HepG2 (cell line): ENCODE measurements at regions not wholly inside any gene's neighbourhood (a gene's known extent, or its start where the extent isn't known, plus 50 kb on each side); places are given as distances from the start of the nearest gene placed in this dataset.

Experiments used
- ATAC-seq: fragments of 200-7000 bp; cut with Tn5 transposase; 3 replicates; pipeline ENCODE4 v1.9.1; 2020; ENCODE audit warnings: mild to moderate bottlenecking, moderate library complexity
- BruUV-seq: library from RNA; stranded (reverse); fragments of 400-500 nt; replicated peaks from 2 replicates; lab custom pipeline; 2021; lab: Mats Ljungman, UMichigan
- CTCF ChIA-PET: fragments of 300-600 bp; formaldehyde crosslinking; extraction: SDS; loops from one replicate; lab custom pipeline; 2021; ENCODE audit warnings: low total read pairs, inconsistent platforms, low intra/inter-chr PET ratio; lab: Yijun Ruan, JAX
- POLR2A ChIA-PET: fragments of 350-600 bp; sonication (Branson Sonifier 250); formaldehyde crosslinking; loops from one replicate; lab custom pipeline; 2020; ENCODE audit warnings: antibody characterized with exemption, inconsistent platforms; lab: Yijun Ruan, JAX
- DNase-seq: peaks from one replicate; pipeline ENCODE4 v3.0.0-alpha.2; 2015; ENCODE audit warnings: low spot score
- FAIRE-seq: peaks from 3 replicates; lab custom pipeline; 2011; peaks lifted over from hg19 to GRCh38; lab: Jason Lieb, UNC
- H2AFZ ChIP-seq: one replicate; pipeline ENCODE4 v1.6.1; 2011; ENCODE audit warnings: low read length, inconsistent platforms
- H3K27ac ChIP-seq: fragments of 300-600 bp; 3 replicates; pipeline ENCODE4 v1.8.0; 2011; ENCODE audit warnings: mixed run types, mild to moderate bottlenecking, mixed read lengths, low read length, inconsistent platforms; ENCODE audit not compliant: insufficient read depth; ENCODE audit errors: extremely low read length
- H3K27me3 ChIP-seq, 2 experiments: fragments of 200-600 bp in 1 of 2; 2 replicates in 1 of 2; 3 replicates in 1 of 2; pipeline versions ENCODE4 v1.6.0 to v1.8.0; 2011; ENCODE audit warnings: low read length in 2 of 2, mild to moderate bottlenecking in 2 of 2, moderate library complexity in 2 of 2, inconsistent platforms in 1 of 2; ENCODE audit not compliant: insufficient read depth in 2 of 2, control insufficient read depth in 1 of 2
- H3K36me3 ChIP-seq, 2 experiments: fragments of 200-600 bp in 1 of 2; replicated peaks in 1 of 2; 2 replicates in 1 of 2; 3 replicates in 1 of 2; pipeline versions ENCODE4 v1.5.1 to v1.8.0; 2011; ENCODE audit warnings: low read length in 2 of 2, inconsistent platforms in 1 of 2; ENCODE audit not compliant: insufficient read depth in 2 of 2, control insufficient read depth in 1 of 2
- H3K4me1 ChIP-seq: 2 replicates; pipeline ENCODE4 v1.5.1; 2012; ENCODE audit warnings: low read length, inconsistent platforms; ENCODE audit not compliant: insufficient read depth
- H3K4me2 ChIP-seq: 2 replicates; pipeline ENCODE4 v1.6.0; 2011; ENCODE audit warnings: low read depth, low read length, inconsistent platforms
- H3K4me3 ChIP-seq, 3 experiments: fragments of 200-600 bp in 1 of 3; sonication (generic), shearing (Covaris generic) in 1 of 3; replicated peaks in 1 of 3; 2 replicates each; pipeline ENCODE4 v1.5.1; 2011 to 2016; ENCODE audit warnings: low read length in 3 of 3, inconsistent platforms in 2 of 3, low read depth in 2 of 3, mild to moderate bottlenecking in 2 of 3, control low read depth in 1 of 3, mixed read lengths in 1 of 3; ENCODE audit not compliant: insufficient read depth in 1 of 3
- H3K79me2 ChIP-seq: one replicate; pipeline ENCODE4 v1.6.1; 2011; ENCODE audit warnings: low read length, inconsistent platforms; ENCODE audit not compliant: insufficient read depth
- H3K9ac ChIP-seq: 2 replicates; pipeline ENCODE4 v1.6.0; 2011; ENCODE audit warnings: mild to moderate bottlenecking, low read depth, low read length, inconsistent platforms; ENCODE audit not compliant: insufficient read depth
- H3K9me3 ChIP-seq: 2 replicates; pipeline ENCODE4 v1.5.1; 2012; ENCODE audit warnings: mild to moderate bottlenecking, low read length
- H4K20me1 ChIP-seq: 2 replicates; pipeline ENCODE4 v1.6.0; 2011; ENCODE audit warnings: inconsistent platforms, mild to moderate bottlenecking, low read length, moderate library complexity; ENCODE audit not compliant: insufficient read depth
- KDM3A ChIP-seq: IDR thresholded peaks from 2 replicates; pipeline ENCODE4 v1.6.1; 2018; ENCODE audit warnings: low read depth, missing compliant biosample characterization
- POGZ ChIP-seq: sonication (generic); formaldehyde crosslinking; IDR thresholded peaks from 2 replicates; pipeline ENCODE4 v1.4.0; 2020; ENCODE audit warnings: mild to moderate bottlenecking, missing genetic modification reagents
- RELA ChIP-seq: sonication (generic); formaldehyde crosslinking; IDR thresholded peaks from 2 replicates; pipeline ENCODE4 v1.4.0; 2020; ENCODE audit warnings: missing genetic modification reagents
- SMARCC2 ChIP-seq: fragments of 450-650 bp; IDR thresholded peaks from 2 replicates; pipeline ENCODE4 v1.6.1; 2017; ENCODE audit warnings: antibody characterized with exemption, mild to moderate bottlenecking
- SMARCE1 ChIP-seq: fragments of 450-650 bp; IDR thresholded peaks from 2 replicates; pipeline ENCODE4 v1.6.1; 2017; ENCODE audit warnings: borderline replicate concordance
- STAT6 ChIP-seq: sonication (generic); formaldehyde crosslinking; IDR thresholded peaks from 2 replicates; pipeline ENCODE4 v1.4.0; 2020; ENCODE audit warnings: missing genetic modification reagents, mild to moderate bottlenecking, borderline replicate concordance
- TFDP1 ChIP-seq: IDR thresholded peaks from 2 replicates; pipeline ENCODE4 v1.6.1; 2016; ENCODE audit warnings: missing compliant biosample characterization, missing genetic modification reagents, borderline replicate concordance
- UBTF ChIP-seq: sonication (generic); formaldehyde crosslinking; IDR thresholded peaks from 2 replicates; pipeline ENCODE4 v1.4.0; 2020; ENCODE audit warnings: mild to moderate bottlenecking, missing genetic modification reagents
- ZFP1 ChIP-seq: IDR thresholded peaks from 2 replicates; pipeline ENCODE4 v1.6.1; 2016
- ZFY ChIP-seq: sonication (generic); formaldehyde crosslinking; IDR thresholded peaks from 2 replicates; pipeline ENCODE4 v1.4.0; 2020; ENCODE audit warnings: missing genetic modification reagents
- ZNF644 ChIP-seq: IDR thresholded peaks from 2 replicates; pipeline ENCODE4 v1.6.1; 2016; ENCODE audit warnings: low read depth
- ZNF792 ChIP-seq: IDR thresholded peaks from 2 replicates; pipeline ENCODE4 v1.6.1; 2016
- ZNF800 ChIP-seq: sonication (generic); formaldehyde crosslinking; IDR thresholded peaks from 2 replicates; pipeline ENCODE4 v1.4.0; 2020; ENCODE audit warnings: missing genetic modification reagents
- WGBS: methylation state at CpG from one replicate; pipeline ENCODE4 v1.1.6; 2017; ENCODE audit warnings: low lambda C conversion rate; 5-methylcytosine and 5-hydroxymethylcytosine counted together
- in situ Hi-C: cut with HindIII; loops from 2 replicates; pipeline ENCODE4 v1.10.0; 2017; ENCODE audit warnings: low pct_unique_long_range_greater_than_20kb; ENCODE audit not compliant: extremely low pct_ligation_motif_present
- intact Hi-C: fragments of 100-400 bp; cut with micrococcal nuclease; formaldehyde crosslinking; loops from one replicate; pipeline ENCODE4 v1.10.0; 2022; ENCODE audit not compliant: unreplicated experiment

- ChIA-PET POLR2A (no interaction called here), CTCF (no interaction called here)
- no peaks in the 10 kb centered on the region for H3K36me3 ChIP-seq
- H3K4me3 ChIP-seq: no peak overlapping the region
- TF ChIP-seq ZFP1 (CRISPR knock-in tag): no peak
- TF ChIP-seq SMARCC2: no peak
- TF ChIP-seq POGZ (CRISPR knock-in tag): no peak
- TF ChIP-seq UBTF (CRISPR knock-in tag): no peak
- TF ChIP-seq KDM3A: no peak
- TF ChIP-seq ZNF800 (CRISPR knock-in tag): no peak
- no peak for TF ChIP-seq ZNF644 (CRISPR knock-in tag)
- no peak for TF ChIP-seq STAT6 (CRISPR knock-in tag)
- TF ChIP-seq ZFY (CRISPR knock-in tag): no peak
- TF ChIP-seq RELA (CRISPR knock-in tag): no peak
- TF ChIP-seq SMARCE1: no peak
- no peak for TF ChIP-seq TFDP1 (CRISPR knock-in tag)
- no peak for TF ChIP-seq ZNF792 (CRISPR knock-in tag)
- TF ChIP-seq, all 625 proteins: peak for 0
- no peak overlapping the region for H3K4me2 ChIP-seq
- no peaks in the 10 kb centered on the region for H3K79me2 ChIP-seq
- H4K20me1 ChIP-seq: no peaks in the 10 kb centered on the region
- DNase-seq: no peak
- BruUV-seq: no TSS peak
- no peak for FAIRE-seq
- no peaks in the 10 kb centered on the region; a peak in 1 of 5 replicates for H3K27me3 ChIP-seq
- ATAC-seq: no peak
- intact Hi-C loops (no loop called here), in situ Hi-C loops (no loop called here)
- no peak overlapping the region for H3K27ac ChIP-seq
- WGBS: 0% methylated on average over 6 of the region's 6 CpGs
- H3K9ac ChIP-seq: no peak overlapping the region
- H3K9me3 ChIP-seq: peaks cover 25% of the 10 kb centered on the region
- no peaks in the 10 kb centered on the region for H3K4me1 ChIP-seq
- no peak overlapping the region for H2AFZ ChIP-seq
Observed at GRCh38 chr19:29337029-29337428, 124.1 kb upstream of the UQCRFS1 start.
